ENCODE measurements at regions not wholly inside any gene's neighbourhood (a gene's known extent, or its start where the extent isn't known, plus 50 kb on each side); places are given as distances from the start of the nearest gene placed in this dataset.

GRCh38 chr2:35023545-35023944, 1332.0 kb upstream of the CRIM1 start:
- Mint-ChIP-seq H3K27me3 (ENCODE audit: low read depth in 3 of 3) (peaks cover 0 to 3% (median 0%) of the 10 kb centered on the region in 3 donors), H3K4me3 (no peak overlapping the region), H3K9me3 (peaks cover 0 to 3% (median 0%) of the 10 kb centered on the region in 7 donors), H3K4me1 (peaks cover 3% of the 10 kb centered on the region), H3K36me3 (no peaks in the 10 kb centered on the region), H3K27ac (no peak overlapping the region)
- intact Hi-C loops (cut with micrococcal nuclease): no loop called here
- Histone ChIP-seq H3K27me3 (ENCODE audit: control insufficient read depth in 2 of 2, insufficient read depth in 2 of 2, low read length in 2 of 2) (no peaks in the 10 kb centered on the region), H3K27ac (ENCODE audit: low read depth in 1 of 2, low read length in 2 of 2) (no peak overlapping the region), H4K20me1 (ENCODE audit: insufficient read depth, low read length) (no peaks in the 10 kb centered on the region), H3K9ac (ENCODE audit: insufficient read depth, low read length, poor library complexity, severe bottlenecking) (no peak overlapping the region), H3K4me3 (replicated peaks in 1 of 3; ENCODE audit: low read depth in 2 of 3, low read length in 3 of 3) (no peak overlapping the region), H3K9me3 (replicated peaks in 1 of 2; ENCODE audit: control insufficient read depth in 1 of 2, insufficient read depth in 1 of 2, low read length in 2 of 2) (no peaks in the 10 kb centered on the region), H3K79me2 (ENCODE audit: insufficient read depth, low read length) (no peaks in the 10 kb centered on the region), H3K4me1 (ENCODE audit: control insufficient read depth in 1 of 2, insufficient read depth in 2 of 2, low read length in 2 of 2) (no peaks in the 10 kb centered on the region), H2AFZ (ENCODE audit: insufficient read depth, low read depth, low read length, poor library complexity, severe bottlenecking) (no peak overlapping the region), H3K4me2 (replicated peaks; ENCODE audit: extremely low read depth, low read length, poor library complexity, severe bottlenecking) (no peak overlapping the region), H3K36me3 (replicated peaks in 1 of 2; ENCODE audit: control insufficient read depth in 1 of 2, insufficient read depth in 2 of 2, low read length in 2 of 2) (no peaks in the 10 kb centered on the region)
- no peak for TF ChIP-seq CTCF (IDR thresholded peaks at IDR 0.05)
- DNase-seq: no peak

- WGBS (ENCODE audit: insufficient coverage): 100% methylated on average over 1 of the region's 1 CpG
- no peak for TF ChIP-seq CTCF (IDR thresholded peaks at IDR 0.05)
- no peak for DNase-seq
- H3K27me3 ChIP-seq (ENCODE audit: control insufficient read depth in 2 of 2, insufficient read depth in 2 of 2, low read length in 2 of 2): no peaks in the 10 kb centered on the region
- no peaks in the 10 kb centered on the region for H3K79me2 ChIP-seq (ENCODE audit: insufficient read depth, low read length)
- no peak overlapping the region for H3K4me3 ChIP-seq (replicated peaks in 1 of 3; ENCODE audit: low read depth in 2 of 3, low read length in 3 of 3)
- H3K9me3 ChIP-seq (replicated peaks in 1 of 2; ENCODE audit: control insufficient read depth in 1 of 2, insufficient read depth in 1 of 2, low read length in 2 of 2): no peaks in the 10 kb centered on the region
- no peak overlapping the region for H2AFZ ChIP-seq (ENCODE audit: insufficient read depth, low read depth, low read length, poor library complexity, severe bottlenecking)
- intact Hi-C loops (cut with micrococcal nuclease): no loop called here
- H3K27ac ChIP-seq (ENCODE audit: low read depth in 1 of 2, low read length in 2 of 2): no peak overlapping the region
- no peak overlapping the region for H3K4me2 ChIP-seq (replicated peaks; ENCODE audit: extremely low read depth, low read length, poor library complexity, severe bottlenecking)
- Mint-ChIP-seq H3K27me3 (ENCODE audit: low read depth in 3 of 3) (peaks cover 0 to 1% (median 0%) of the 10 kb centered on the region in 3 donors), H3K4me3 (no peak overlapping the region), H3K27ac (no peak overlapping the region), H3K9me3 (peaks cover 0 to 5% (median 2%) of the 10 kb centered on the region in 7 donors), H3K4me1 (no peaks in the 10 kb centered on the region), H3K36me3 (no peaks in the 10 kb centered on the region)
- no peak overlapping the region for H3K9ac ChIP-seq (ENCODE audit: insufficient read depth, low read length, poor library complexity, severe bottlenecking)
- no peaks in the 10 kb centered on the region for H3K4me1 ChIP-seq (ENCODE audit: control insufficient read depth in 1 of 2, insufficient read depth in 2 of 2, low read length in 2 of 2)
- no peaks in the 10 kb centered on the region for H3K36me3 ChIP-seq (replicated peaks in 1 of 2; ENCODE audit: control insufficient read depth in 1 of 2, insufficient read depth in 2 of 2, low read length in 2 of 2)
- H4K20me1 ChIP-seq (ENCODE audit: insufficient read depth, low read length): no peaks in the 10 kb centered on the region
These were observed 1355.1 kb upstream of the CRIM1 start for GRCh38 chr2:35000453-35000852.

All from CD14-positive monocyte (primary cell).